Colonic mucosa (tissue), 4 donors: ENCODE measurements at regions not wholly inside any gene's neighbourhood (a gene's known extent, or its start where the extent isn't known, plus 50 kb on each side); places are given as distances from the start of the nearest gene placed in this dataset.

Source experiments
- DNase-seq: peaks from one replicate; pipeline ENCODE4 v3.0.0-alpha.2; 2020
- H3K27ac ChIP-seq: fragments of 200-600 bp; one replicate; pipeline ENCODE4 v1.8.0; 2021
- H3K27me3 ChIP-seq: fragments of 200-600 bp; one replicate; pipeline ENCODE4 v1.8.0; 2021
- H3K36me3 ChIP-seq: fragments of 200-600 bp; one replicate; pipeline ENCODE4 v1.8.0; 2021
- H3K4me1 ChIP-seq: fragments of 200-600 bp; one replicate; pipeline ENCODE4 v1.8.0; 2021; ENCODE audit warnings: mild to moderate bottlenecking
- H3K4me3 ChIP-seq: fragments of 200-600 bp; one replicate; pipeline ENCODE4 v1.8.0; 2021
- H3K9ac ChIP-seq, 2 donors: one replicate each; pipeline ENCODE4 v1.7.0; 2013; ENCODE audit warnings: control low read depth in 2 of 2, low read depth in 2 of 2, low read length in 2 of 2
- H3K9me3 ChIP-seq: fragments of 200-600 bp; one replicate; pipeline ENCODE4 v1.8.0; 2021
- CTCF ChIP-seq: fragments of 200-600 bp; IDR thresholded peaks from one replicate; pipeline ENCODE4 v1.8.0; 2022; ENCODE audit warnings: antibody characterized with exemption, mild to moderate bottlenecking
- intact Hi-C: fragments of 100-400 bp; cut with DNase I; formaldehyde crosslinking; loops from one replicate; pipeline ENCODE4 v1.14.1; 2022
- donor health status: healthy.
- donor health status: DM: no; HTN: no; CAD: no.
- donor health status: DM: no; HTN: no; CAD: no.

- no peaks in the 10 kb centered on the region for H3K4me1 ChIP-seq
- no peak overlapping the region for H3K27ac ChIP-seq
- DNase-seq, result no peak
- no peak overlapping the region for H3K9ac ChIP-seq
- no peaks in the 10 kb centered on the region for H3K9me3 ChIP-seq
- H3K27me3 ChIP-seq, result no peaks in the 10 kb centered on the region
- H3K36me3 ChIP-seq, result no peaks in the 10 kb centered on the region
- intact Hi-C loops, result no loop called here
- no peak for TF ChIP-seq CTCF
- H3K4me3 ChIP-seq, result no peak overlapping the region
Measured at GRCh38 chr5:93322974-93323860, 257.8 kb downstream of the NR2F1-AS1 start.

DNA sequence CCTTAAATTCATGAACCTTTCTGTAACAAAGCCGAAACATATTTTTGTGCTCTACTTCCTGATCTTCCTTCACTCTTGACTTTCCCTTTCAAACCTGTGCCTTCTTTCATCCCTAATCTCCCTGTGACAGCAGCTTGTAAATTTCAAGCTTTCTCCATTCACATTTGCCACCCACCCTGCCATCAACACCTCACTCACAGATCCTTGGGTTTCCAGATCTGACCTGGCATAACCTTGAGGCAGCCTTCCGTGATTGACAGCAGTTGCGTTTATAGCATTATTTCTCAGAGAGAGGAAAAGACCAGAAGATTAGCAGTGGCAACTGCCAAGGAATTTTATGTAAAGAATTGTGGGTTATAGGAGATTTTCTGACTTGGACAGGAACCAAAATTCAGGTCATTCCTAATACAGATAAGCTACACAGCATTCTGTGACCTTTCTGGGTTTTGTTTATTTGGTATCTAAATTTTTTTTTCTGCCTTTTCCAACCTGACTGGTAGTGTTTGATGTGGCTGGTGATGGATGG, 260.0 kb downstream of the NR2F1-AS1 start:
- Histone ChIP-seq H3K9ac (no peak overlapping the region), H3K36me3 (no peaks in the 10 kb centered on the region), H3K4me1 (no peaks in the 10 kb centered on the region), H3K4me3 (no peak overlapping the region), H3K9me3 (no peaks in the 10 kb centered on the region), H3K27ac (no peak overlapping the region), H3K27me3 (no peaks in the 10 kb centered on the region)
- no peak for DNase-seq
- TF ChIP-seq CTCF, result no peak
- intact Hi-C loops, result no loop called here

DNA sequence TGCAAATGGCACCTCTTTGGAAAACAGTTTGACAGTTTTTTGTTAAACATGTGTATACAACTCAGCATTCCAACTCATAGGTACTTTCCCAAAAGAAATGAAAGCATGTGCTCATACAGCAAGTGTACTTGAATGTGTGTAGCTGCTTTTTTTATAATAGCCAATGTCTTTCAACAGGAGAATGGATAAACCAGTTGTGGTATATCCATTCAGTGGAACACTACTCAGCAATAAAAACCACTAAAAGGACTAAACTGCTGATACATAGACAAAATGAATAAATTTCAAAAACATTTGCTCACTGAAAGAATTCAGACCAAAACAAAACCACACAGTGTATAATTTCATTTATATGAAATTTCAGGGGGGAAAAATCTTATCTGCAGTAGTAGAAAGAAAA, 267.3 kb downstream of the NR2F1-AS1 start:
- H3K27me3 ChIP-seq, result no peaks in the 10 kb centered on the region
- no peak overlapping the region for H3K4me3 ChIP-seq
- H3K9ac ChIP-seq, result no peak overlapping the region
- no peak overlapping the region for H3K27ac ChIP-seq
- no peaks in the 10 kb centered on the region for H3K36me3 ChIP-seq
- H3K9me3 ChIP-seq, result no peaks in the 10 kb centered on the region
- DNase-seq, result no peak
- no peaks in the 10 kb centered on the region for H3K4me1 ChIP-seq
- TF ChIP-seq CTCF, result no peak
- intact Hi-C loops, result no loop called here

GRCh38 chr5:93311881-93312280, 269.1 kb downstream of the NR2F1-AS1 start:
- intact Hi-C loops, result no loop called here
- H3K27me3 ChIP-seq, result no peaks in the 10 kb centered on the region
- no peak overlapping the region for H3K9ac ChIP-seq
- no peak overlapping the region for H3K4me3 ChIP-seq
- no peak for DNase-seq
- no peaks in the 10 kb centered on the region for H3K36me3 ChIP-seq
- TF ChIP-seq CTCF, result no peak
- no peaks in the 10 kb centered on the region for H3K4me1 ChIP-seq
- no peaks in the 10 kb centered on the region for H3K9me3 ChIP-seq
- no peak overlapping the region for H3K27ac ChIP-seq

GRCh38 chr5:93307557-93307956, 273.5 kb downstream of the NR2F1-AS1 start:
- Histone ChIP-seq H3K4me1 (no peaks in the 10 kb centered on the region), H3K9me3 (no peaks in the 10 kb centered on the region)

More at GRCh38 chr5:93307557-93307956, 273.5 kb downstream of the NR2F1-AS1 start:
- Histone ChIP-seq H3K36me3 (no peaks in the 10 kb centered on the region), H3K27ac (no peak overlapping the region), H3K4me3 (no peak overlapping the region), H3K9ac (no peak overlapping the region), H3K27me3 (no peaks in the 10 kb centered on the region)
- intact Hi-C loops, result no loop called here
- DNase-seq, result no peak
- TF ChIP-seq CTCF, result no peak
